Trophoblast cell (in vitro differentiated cells and primary cell): ENCODE measurements at regions not wholly inside any gene's neighbourhood (a gene's known extent, or its start where the extent isn't known, plus 50 kb on each side); places are given as distances from the start of the nearest gene placed in this dataset.

Experiments used
- DNase-seq, 2 donors: peaks; one replicate each; pipeline ENCODE4 v3.0.0-alpha.2; 2016
- H2AFZ ChIP-seq: 2 replicates; pipeline ENCODE4 v1.6.1; 2013; ENCODE audit warnings: low read length, moderate library complexity, mild to moderate bottlenecking; ENCODE audit not compliant: insufficient read depth, poor library complexity
- H2AK5ac ChIP-seq: 2 replicates; pipeline ENCODE4 v1.6.1; 2013; ENCODE audit warnings: mild to moderate bottlenecking, low read length
- H2BK120ac ChIP-seq: 2 replicates; pipeline ENCODE4 v1.6.1; 2013; ENCODE audit warnings: low read length, mild to moderate bottlenecking, moderate library complexity; ENCODE audit not compliant: insufficient read depth, poor library complexity
- H2BK12ac ChIP-seq: 2 replicates; pipeline ENCODE4 v1.6.1; 2013; ENCODE audit warnings: mild to moderate bottlenecking, low read length, moderate library complexity
- H2BK5ac ChIP-seq: 2 replicates; pipeline ENCODE4 v1.6.1; 2013; ENCODE audit warnings: low read length, low read depth, moderate library complexity, mild to moderate bottlenecking; ENCODE audit not compliant: poor library complexity
- H3K14ac ChIP-seq: 2 replicates; pipeline ENCODE4 v1.6.1; 2013; ENCODE audit warnings: mild to moderate bottlenecking, low read length
- H3K18ac ChIP-seq: 2 replicates; pipeline ENCODE4 v1.6.1; 2013; ENCODE audit warnings: mild to moderate bottlenecking, low read length
- H3K23ac ChIP-seq: 2 replicates; pipeline ENCODE4 v1.6.1; 2013; ENCODE audit warnings: low read length
- H3K27ac ChIP-seq: 2 replicates; pipeline ENCODE4 v1.5.1; 2013; ENCODE audit warnings: low read depth, mild to moderate bottlenecking, inconsistent platforms, low read length, moderate library complexity
- H3K27me3 ChIP-seq: 2 replicates; pipeline ENCODE4 v1.6.1; 2013; ENCODE audit warnings: inconsistent platforms, mild to moderate bottlenecking, low read length, moderate library complexity; ENCODE audit not compliant: insufficient read depth
- H3K36me3 ChIP-seq, 2 experiments: 1 replicate in 1 of 2; 2 replicates in 1 of 2; pipeline ENCODE4 v1.6.1; 2013; ENCODE audit warnings: low read length in 2 of 2, mild to moderate bottlenecking in 2 of 2, moderate library complexity in 1 of 2; ENCODE audit not compliant: insufficient read depth in 2 of 2, control insufficient read depth in 1 of 2
- H3K4ac ChIP-seq: 2 replicates; pipeline ENCODE4 v1.6.1; 2013; ENCODE audit warnings: low read depth, mild to moderate bottlenecking, low read length, moderate library complexity
- H3K4me1 ChIP-seq, 2 experiments: 1 replicate in 1 of 2; 2 replicates in 1 of 2; pipeline ENCODE4 v1.6.1; 2013; ENCODE audit warnings: low read length in 2 of 2, mild to moderate bottlenecking in 2 of 2, moderate library complexity in 1 of 2; ENCODE audit not compliant: insufficient read depth in 2 of 2, control insufficient read depth in 1 of 2
- H3K4me2 ChIP-seq: 2 replicates; pipeline ENCODE4 v1.6.1; 2013; ENCODE audit warnings: inconsistent platforms, mild to moderate bottlenecking, low read length, moderate library complexity
- H3K4me3 ChIP-seq: 2 replicates; pipeline ENCODE4 v1.5.1; 2013; ENCODE audit warnings: mild to moderate bottlenecking, low read depth, low read length, inconsistent platforms
- H3K79me1 ChIP-seq: one replicate; pipeline ENCODE4 v1.6.1; 2013; ENCODE audit warnings: low read length
- H3K79me2 ChIP-seq: 2 replicates; pipeline ENCODE4 v1.6.1; 2013; ENCODE audit warnings: low read length, mild to moderate bottlenecking; ENCODE audit not compliant: control insufficient read depth, insufficient read depth, poor library complexity
- H3K9ac ChIP-seq: 2 replicates; pipeline ENCODE4 v1.6.1; 2013; ENCODE audit warnings: mild to moderate bottlenecking, low read length
- H3K9me3 ChIP-seq: 2 replicates; pipeline ENCODE4 v1.6.1; 2013; ENCODE audit warnings: low read depth, mild to moderate bottlenecking, control low read depth, inconsistent platforms, low read length; ENCODE audit not compliant: insufficient read depth
- H4K12ac ChIP-seq: 2 replicates; pipeline ENCODE4 v1.6.1; 2013; ENCODE audit warnings: low read depth, mild to moderate bottlenecking, low read length, moderate library complexity
- H4K8ac ChIP-seq: 2 replicates; pipeline ENCODE4 v1.6.1; 2013; ENCODE audit warnings: low read depth, mild to moderate bottlenecking, low read length, moderate library complexity
- H4K91ac ChIP-seq: one replicate; pipeline ENCODE4 v1.6.1; 2013; ENCODE audit warnings: low read depth, mild to moderate bottlenecking, low read length, moderate library complexity
- WGBS: extraction: QIAGEN DNeasy Blood & Tissue Kit; methylation state at CpG from one replicate; pipeline ENCODE4 v1.1.7; 2013; ENCODE audit warnings: missing lambda C conversion rate; ENCODE audit not compliant: insufficient read length, insufficient coverage; ENCODE audit errors: extremely low coverage; 5-methylcytosine and 5-hydroxymethylcytosine counted together

- no peak overlapping the region for H2BK120ac ChIP-seq
- no peak for DNase-seq
- WGBS, result no CpG with 5 or more reads among the region's 2 CpGs
Measured at GRCh38 chr6:67506352-67506751, 1128.7 kb upstream of the ADGRB3 start.

GRCh38 chr6:67501755-67502154 is 1133.3 kb upstream of the ADGRB3 start:
- H3K14ac ChIP-seq, result no peak overlapping the region
- no peak overlapping the region for H3K9ac ChIP-seq
- H4K91ac ChIP-seq, result no peak overlapping the region
- no CpG with 5 or more reads among the region's 5 CpGs for WGBS
- no peak overlapping the region for H2BK120ac ChIP-seq
- H3K9me3 ChIP-seq, result peaks cover 3% of the 10 kb centered on the region
- no peak overlapping the region for H2BK12ac ChIP-seq
- no peak for DNase-seq
- no peak overlapping the region for H3K18ac ChIP-seq
- no peak overlapping the region for H2BK5ac ChIP-seq
- no peaks in the 10 kb centered on the region for H3K4me1 ChIP-seq
- H2AK5ac ChIP-seq, result no peak overlapping the region
- H2AFZ ChIP-seq, result no peak overlapping the region
- no peak overlapping the region for H3K27ac ChIP-seq
- no peak overlapping the region for H3K4me2 ChIP-seq
- H3K4ac ChIP-seq, result no peak overlapping the region
- H4K8ac ChIP-seq, result no peak overlapping the region
- no peak overlapping the region for H3K4me3 ChIP-seq
- H3K23ac ChIP-seq, result no peak overlapping the region
- no peaks in the 10 kb centered on the region for H3K36me3 ChIP-seq
- no peak overlapping the region for H4K12ac ChIP-seq
- H3K79me1 ChIP-seq, result no peaks in the 10 kb centered on the region
- no peaks in the 10 kb centered on the region for H3K27me3 ChIP-seq
- no peaks in the 10 kb centered on the region for H3K79me2 ChIP-seq

More at GRCh38 chr6:67506352-67506751, 1128.7 kb upstream of the ADGRB3 start:
- no peak overlapping the region for H3K4me3 ChIP-seq
- H2AK5ac ChIP-seq, result no peak overlapping the region
- no peak overlapping the region for H3K23ac ChIP-seq
- no peak overlapping the region for H3K4ac ChIP-seq
- H2BK12ac ChIP-seq, result no peak overlapping the region
- H3K79me1 ChIP-seq, result no peaks in the 10 kb centered on the region
- H3K18ac ChIP-seq, result no peak overlapping the region
- H4K91ac ChIP-seq, result no peak overlapping the region
- peaks cover 3% of the 10 kb centered on the region for H3K9me3 ChIP-seq
- no peaks in the 10 kb centered on the region for H3K4me1 ChIP-seq
- no peaks in the 10 kb centered on the region for H3K27me3 ChIP-seq
- no peak overlapping the region for H3K27ac ChIP-seq
- no peak overlapping the region for H3K4me2 ChIP-seq
- no peak overlapping the region for H3K14ac ChIP-seq
- H3K9ac ChIP-seq, result no peak overlapping the region
- H4K8ac ChIP-seq, result no peak overlapping the region
- no peaks in the 10 kb centered on the region for H3K79me2 ChIP-seq
- no peak overlapping the region for H4K12ac ChIP-seq
- no peak overlapping the region for H2BK5ac ChIP-seq
- no peaks in the 10 kb centered on the region for H3K36me3 ChIP-seq
- H2AFZ ChIP-seq, result no peak overlapping the region

GRCh38 chr6:67497749-67498148 is 1137.3 kb upstream of the ADGRB3 start:
- Histone ChIP-seq H3K18ac (no peak overlapping the region), H3K79me1 (no peaks in the 10 kb centered on the region), H3K4ac (no peak overlapping the region), H3K36me3 (no peaks in the 10 kb centered on the region), H2AFZ (no peak overlapping the region), H4K8ac (no peak overlapping the region), H3K9ac (no peak overlapping the region), H2BK5ac (no peak overlapping the region), H3K4me1 (no peaks in the 10 kb centered on the region), H3K9me3 (no peaks in the 10 kb centered on the region), H2BK12ac (no peak overlapping the region), H2AK5ac (no peak overlapping the region), H3K27me3 (no peaks in the 10 kb centered on the region), H3K23ac (no peak overlapping the region), H3K4me2 (no peak overlapping the region), H3K14ac (no peak overlapping the region), H3K79me2 (no peaks in the 10 kb centered on the region), H3K4me3 (no peak overlapping the region), H4K12ac (no peak overlapping the region), H4K91ac (no peak overlapping the region), H3K27ac (no peak overlapping the region), H2BK120ac (no peak overlapping the region)
- no peak for DNase-seq
- no CpG with 5 or more reads among the region's 1 CpG for WGBS

- no CpG with 5 or more reads among the region's 3 CpGs for WGBS
Measured at GRCh38 chr6:67496191-67496590, 1138.9 kb upstream of the ADGRB3 start.

More at GRCh38 chr6:67496191-67496590, 1138.9 kb upstream of the ADGRB3 start:
- no peaks in the 10 kb centered on the region for H3K36me3 ChIP-seq
- H2BK5ac ChIP-seq, result no peak overlapping the region
- no peaks in the 10 kb centered on the region for H3K27me3 ChIP-seq
- no peaks in the 10 kb centered on the region for H3K79me2 ChIP-seq
- no peak overlapping the region for H3K4me2 ChIP-seq
- no peak overlapping the region for H3K14ac ChIP-seq
- H3K27ac ChIP-seq, result no peak overlapping the region
- no peaks in the 10 kb centered on the region for H3K9me3 ChIP-seq
- no peak overlapping the region for H4K8ac ChIP-seq
- H3K4me3 ChIP-seq, result no peak overlapping the region
- H4K12ac ChIP-seq, result no peak overlapping the region
- no peak overlapping the region for H2BK120ac ChIP-seq
- H2AFZ ChIP-seq, result no peak overlapping the region
- H3K23ac ChIP-seq, result no peak overlapping the region
- no peak overlapping the region for H2BK12ac ChIP-seq
- no peak overlapping the region for H4K91ac ChIP-seq
- no peak overlapping the region for H3K4ac ChIP-seq
- DNase-seq, result no peak
- no peak overlapping the region for H3K18ac ChIP-seq
- H3K4me1 ChIP-seq, result no peaks in the 10 kb centered on the region
- H3K9ac ChIP-seq, result no peak overlapping the region
- no peak overlapping the region for H2AK5ac ChIP-seq
- no peaks in the 10 kb centered on the region for H3K79me1 ChIP-seq
